ENCODE measurements at regions not wholly inside any gene's neighbourhood (a gene's known extent, or its start where the extent isn't known, plus 50 kb on each side); places are given as distances from the start of the nearest gene placed in this dataset.

GRCh38 chr1:48058135-48059025, 61.2 kb upstream of the TRABD2B start:
- H3K9me3 ChIP-seq = no peaks in the 10 kb centered on the region
- no peaks in the 10 kb centered on the region for H3K27me3 ChIP-seq
- no peak overlapping the region for H3K27ac ChIP-seq
- DNase-seq (no peak), ATAC-seq (ENCODE audit: low FRiP score in 2 of 2) (no peak)
- WGBS, 2 donors = 85% methylated on average over 11 of the region's 11 CpGs
- H3K4me3 ChIP-seq = no peak overlapping the region
- TF ChIP-seq POLR2AphosphoS5 (IDR thresholded peaks at IDR 0.05) (no peak), EP300 (IDR thresholded peaks at IDR 0.05) (no peak), POLR2A (IDR thresholded peaks at IDR 0.05) (no peak), CTCF (IDR thresholded peaks at IDR 0.05) (no peak)
- H3K36me3 ChIP-seq = no peaks in the 10 kb centered on the region
- H3K4me1 ChIP-seq = peaks cover 0 to under 1% (median 0%) of the 10 kb centered on the region in 4 donors

GRCh38 chr1:48057249-48057648, 60.1 kb upstream of the TRABD2B start:
- no peaks in the 10 kb centered on the region for H3K27me3 ChIP-seq
- WGBS, 2 donors = 83 to 88% methylated on average over 2 of the region's 2 CpGs
- no peaks in the 10 kb centered on the region for H3K9me3 ChIP-seq
- no peaks in the 10 kb centered on the region for H3K36me3 ChIP-seq
- no peak overlapping the region for H3K27ac ChIP-seq
- ATAC-seq (ENCODE audit: low FRiP score in 2 of 2) = no peak
- H3K4me3 ChIP-seq = no peak overlapping the region
- TF ChIP-seq POLR2AphosphoS5 (IDR thresholded peaks at IDR 0.05) (no peak), POLR2A (IDR thresholded peaks at IDR 0.05) (no peak), EP300 (IDR thresholded peaks at IDR 0.05) (no peak), CTCF (IDR thresholded peaks at IDR 0.05) (no peak)
- DNase-seq = no peak
- H3K4me1 ChIP-seq = peaks cover 7 to 12% (median 8%) of the 10 kb centered on the region in 4 donors

- 57 to 62% methylated on average over 9 of the region's 9 CpGs for WGBS, 2 donors
- TF ChIP-seq EP300 (IDR thresholded peaks at IDR 0.05) = no peak
- TF ChIP-seq POLR2AphosphoS5 (IDR thresholded peaks at IDR 0.05) = no peak
- no peak for TF ChIP-seq POLR2A (IDR thresholded peaks at IDR 0.05)
- TF ChIP-seq CTCF (IDR thresholded peaks at IDR 0.05) = no peak
- H3K4me1 ChIP-seq = peaks cover 8 to 12% (median 8%) of the 10 kb centered on the region in 4 donors
- H3K9me3 ChIP-seq = no peaks in the 10 kb centered on the region
- no peaks in the 10 kb centered on the region for H3K36me3 ChIP-seq
- no peaks in the 10 kb centered on the region for H3K27me3 ChIP-seq
- DNase-seq = no peak
- no peak overlapping the region for H3K4me3 ChIP-seq
- H3K27ac ChIP-seq = no peak overlapping the region
- ATAC-seq (ENCODE audit: low FRiP score in 2 of 2) = no peak
These were observed 58.9 kb upstream of the TRABD2B start for GRCh38 chr1:48055876-48056764.

- H3K27me3 ChIP-seq = no peaks in the 10 kb centered on the region
- DNase-seq (no peak), ATAC-seq (ENCODE audit: low FRiP score in 2 of 2) (no peak)
- peaks cover 8 to 12% (median 8%) of the 10 kb centered on the region in 4 donors for H3K4me1 ChIP-seq
- H3K9me3 ChIP-seq = no peaks in the 10 kb centered on the region
- no peaks in the 10 kb centered on the region for H3K36me3 ChIP-seq
- no peak overlapping the region for H3K4me3 ChIP-seq
- no peak overlapping the region for H3K27ac ChIP-seq
- TF ChIP-seq POLR2AphosphoS5 (IDR thresholded peaks at IDR 0.05) (no peak), POLR2A (IDR thresholded peaks at IDR 0.05) (no peak), EP300 (IDR thresholded peaks at IDR 0.05) (no peak), CTCF (IDR thresholded peaks at IDR 0.05) (no peak)
These were observed 57.0 kb upstream of the TRABD2B start for GRCh38 chr1:48054232-48054631.

Data from upper lobe of left lung (tissue), 6 donors.